ENCODE measurements at regions not wholly inside any gene's neighbourhood (a gene's known extent, or its start where the extent isn't known, plus 50 kb on each side); places are given as distances from the start of the nearest gene placed in this dataset.

DNA sequence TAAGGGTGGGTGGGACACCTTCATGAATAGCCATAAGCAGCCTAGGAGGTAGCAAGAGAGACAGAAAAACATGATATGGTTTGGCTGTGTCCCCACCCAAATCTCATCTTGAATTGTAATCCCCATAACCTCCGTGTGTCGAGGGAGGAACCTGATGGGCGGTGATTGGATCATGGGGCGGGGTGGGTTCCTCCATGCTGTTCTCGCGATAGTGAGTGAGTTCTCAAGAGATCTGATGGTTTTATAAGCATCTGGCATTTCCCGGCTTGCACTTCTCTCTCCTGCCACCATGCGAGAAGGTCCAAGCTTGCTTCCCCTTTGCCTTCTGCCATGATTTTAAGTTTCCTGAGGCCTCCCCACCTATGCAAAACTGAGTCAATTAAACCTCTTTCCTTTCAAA lies 259.1 kb upstream of the ERCC4 start (continued):
- no peak for TF ChIP-seq NKRF (conservative IDR thresholded peaks at IDR 0.05)

- intact Hi-C loops (cut with micrococcal nuclease; ENCODE audit: unreplicated experiment) = no loop called here
- TF ChIP-seq ZNF622 (IDR thresholded peaks at IDR 0.05) (no peak), JUNB (IDR thresholded peaks at IDR 0.05) (no peak), YBX1 (IDR thresholded peaks at IDR 0.05) (no peak), E2F8 (IDR thresholded peaks at IDR 0.05; ENCODE audit: low read depth, partially characterized antibody) (no peak), CBX5 (IDR thresholded peaks at IDR 0.05; ENCODE audit: low read depth) (no peak), CREB1 (IDR thresholded peaks at IDR 0.05; ENCODE audit: low read depth) (no peak), RB1 (IDR thresholded peaks at IDR 0.05; ENCODE audit: borderline replicate concordance) (no peak), BCL11A (IDR thresholded peaks at IDR 0.05; ENCODE audit: low read depth, low read length) (no peak), RAD51 (IDR thresholded peaks at IDR 0.05) (no peak), ZBED1 (IDR thresholded peaks at IDR 0.05; ENCODE audit: borderline replicate concordance) (no peak), BRCA1 (IDR thresholded peaks at IDR 0.05; ENCODE audit: low read depth, low read length) (no peak), TARDBP (IDR thresholded peaks at IDR 0.05; ENCODE audit: borderline replicate concordance) (no peak), SIX5 (IDR thresholded peaks at IDR 0.05; ENCODE audit: low read depth, low read length, severe bottlenecking) (no peak), SMAD5 (IDR thresholded peaks at IDR 0.05; ENCODE audit: low read depth) (no peak), TBL1XR1 (IDR thresholded peaks at IDR 0.05; ENCODE audit: low read depth, low read length) (no peak), ATF7 (IDR thresholded peaks at IDR 0.05; ENCODE audit: low read depth) (no peak), GATAD2B (conservative IDR thresholded peaks at IDR 0.05; ENCODE audit: low read depth) (no peak), SRF (IDR thresholded peaks at IDR 0.05; ENCODE audit: low read depth in 2 of 2, low read length in 2 of 2) (no peak)
- in situ Hi-C loops (cut with MboI) = no loop called here
- Histone ChIP-seq H3K4me1 (ENCODE audit: control insufficient read depth, insufficient read depth, low read length) (no peaks in the 10 kb centered on the region), H3K4me2 (ENCODE audit: control insufficient read depth, insufficient read depth) (no peak overlapping the region), H3K9me3 (replicated peaks; ENCODE audit: control insufficient read depth, insufficient read depth, low read length) (no peaks in the 10 kb centered on the region; the same call in 2 of the 3 replicates), H2AFZ (ENCODE audit: control insufficient read depth, low read depth, low read length) (no peak overlapping the region), H3K9ac (ENCODE audit: control insufficient read depth, insufficient read depth, low read length) (no peak overlapping the region), H3K27ac (ENCODE audit: control insufficient read depth, insufficient read depth) (no peak overlapping the region), H3K27me3 (replicated peaks in 1 of 2; ENCODE audit: control insufficient read depth in 2 of 2, insufficient read depth in 2 of 2, low read length in 1 of 2) (no peaks in the 10 kb centered on the region), H4K20me1 (ENCODE audit: control insufficient read depth, insufficient read depth) (no peaks in the 10 kb centered on the region), H3K4me3 (no peak overlapping the region), H3K79me2 (ENCODE audit: control insufficient read depth, insufficient read depth, low read length) (no peaks in the 10 kb centered on the region), H3K36me3 (ENCODE audit: control insufficient read depth in 2 of 2, insufficient read depth in 2 of 2, low read length in 1 of 2) (no peaks in the 10 kb centered on the region)
- ChIA-PET POLR2A (no interaction called here), RAD21 (ENCODE audit: unreplicated experiment) (no interaction called here), CTCF (interaction anchor here (0.8 to 0.9 kb wide), 2 partner anchors 11 to 130 kb away, joined by 3 read pairs; no protein-coding TSS in a partner anchor), SMC1A (ENCODE audit: uncharacterized antibody, unreplicated experiment) (interaction anchor here (0.8 to 1.3 kb wide), 4 partner anchors 14 to 43 kb away, joined by 3 to 4 read pairs (median 4); no protein-coding TSS in a partner anchor)
- no peak for DNase-seq (ENCODE audit: low read depth, low spot score)
- no TSS peak for BruUV-seq (replicated peaks)
- WGBS (ENCODE audit: insufficient coverage, insufficient replicate concordance, low lambda C conversion rate, missing lambda C conversion rate) = 0% methylated on average over 1 of the region's 1 CpG
- ATAC-seq = no peak
- no peak for FAIRE-seq
Measured at GRCh38 chr16:13665876-13666275, 254.1 kb upstream of the ERCC4 start.
